ENCODE measurements at regions not wholly inside any gene's neighbourhood (a gene's known extent, or its start where the extent isn't known, plus 50 kb on each side); places are given as distances from the start of the nearest gene placed in this dataset.
"Not testable (repeated sequence)": the region's sequence is repeated elsewhere in the genome, so short reads cannot be mapped to it uniquely, and the experiment has no call there.

GRCh38 chr11:3307584-3307983, 71.4 kb downstream of the ZNF195 start:
- ATAC-seq; H3K9me3 ChIP-seq; H3K27ac ChIP-seq; DNase-seq; H3K36me3 ChIP-seq; H3K27me3 ChIP-seq (ENCODE audit: low read depth); H3K4me1 ChIP-seq; H3K4me3 ChIP-seq; intact Hi-C loops (cut with DNase I): not testable (repeated sequence)

- H3K27ac ChIP-seq; DNase-seq; H3K36me3 ChIP-seq; H3K27me3 ChIP-seq (ENCODE audit: low read depth); H3K9me3 ChIP-seq; H3K4me3 ChIP-seq; ATAC-seq; H3K4me1 ChIP-seq; intact Hi-C loops (cut with DNase I): not testable (repeated sequence)
These were observed 68.8 kb upstream of the MRGPRE start for GRCh38 chr11:3301060-3301459.

- H3K4me1 ChIP-seq; ATAC-seq; H3K4me3 ChIP-seq; H3K36me3 ChIP-seq; H3K27ac ChIP-seq; intact Hi-C loops (cut with DNase I); H3K27me3 ChIP-seq (ENCODE audit: low read depth); DNase-seq; H3K9me3 ChIP-seq: not testable (repeated sequence)
These were observed 68.4 kb upstream of the MRGPRE start for GRCh38 chr11:3300579-3300978.

GRCh38 chr11:3297834-3298233, 65.6 kb upstream of the MRGPRE start:
- intact Hi-C loops (cut with DNase I); ATAC-seq; H3K4me3 ChIP-seq: not testable (repeated sequence)

GRCh38 chr11:3290563-3290962, 58.3 kb upstream of the MRGPRE start:
- H3K36me3 ChIP-seq; DNase-seq; H3K4me1 ChIP-seq; H3K27me3 ChIP-seq (ENCODE audit: low read depth); H3K27ac ChIP-seq; intact Hi-C loops (cut with DNase I); H3K9me3 ChIP-seq; H3K4me3 ChIP-seq: not testable (repeated sequence)
- ATAC-seq: peak in 1 of 2 donors; percentile 48

More at GRCh38 chr11:3297834-3298233, 65.6 kb upstream of the MRGPRE start:
- H3K36me3 ChIP-seq; H3K9me3 ChIP-seq; H3K27me3 ChIP-seq (ENCODE audit: low read depth); H3K4me1 ChIP-seq; H3K27ac ChIP-seq; DNase-seq: not testable (repeated sequence)

GRCh38 chr11:3287326-3287905, 55.2 kb upstream of the MRGPRE start:
- ATAC-seq, H3K36me3 ChIP-seq: not testable (repeated sequence)

GRCh38 chr11:3285261-3285660, 53.0 kb upstream of the MRGPRE start:
- DNase-seq; H3K9me3 ChIP-seq; H3K4me3 ChIP-seq; intact Hi-C loops (cut with DNase I); ATAC-seq; H3K36me3 ChIP-seq; H3K4me1 ChIP-seq; H3K27me3 ChIP-seq (ENCODE audit: low read depth); H3K27ac ChIP-seq: not testable (repeated sequence)

More at GRCh38 chr11:3287326-3287905, 55.2 kb upstream of the MRGPRE start:
- H3K27ac ChIP-seq; H3K4me1 ChIP-seq; intact Hi-C loops (cut with DNase I); H3K4me3 ChIP-seq; H3K9me3 ChIP-seq; H3K27me3 ChIP-seq (ENCODE audit: low read depth); DNase-seq: not testable (repeated sequence)

- H3K4me3 ChIP-seq; H3K36me3 ChIP-seq; H3K4me1 ChIP-seq; intact Hi-C loops (cut with DNase I); H3K27ac ChIP-seq; H3K27me3 ChIP-seq (ENCODE audit: low read depth); DNase-seq; H3K9me3 ChIP-seq; ATAC-seq: not testable (repeated sequence)
These were observed 52.0 kb upstream of the MRGPRE start for GRCh38 chr11:3284248-3284647.

- DNase-seq, H3K9me3 ChIP-seq: not testable (repeated sequence)
These were observed 50.5 kb upstream of the MRGPRE start for GRCh38 chr11:3282692-3283091.

More at GRCh38 chr11:3282692-3283091, 50.5 kb upstream of the MRGPRE start:
- H3K4me3 ChIP-seq; H3K27me3 ChIP-seq (ENCODE audit: low read depth); intact Hi-C loops (cut with DNase I); H3K4me1 ChIP-seq; H3K36me3 ChIP-seq; ATAC-seq; H3K27ac ChIP-seq: not testable (repeated sequence)
